SU-DHL-6 (cell line): ENCODE measurements at regions not wholly inside any gene's neighbourhood (a gene's known extent, or its start where the extent isn't known, plus 50 kb on each side); places are given as distances from the start of the nearest gene placed in this dataset.

Experiments used
- CTCF ChIP-seq: fragments of 200-600 bp; sonication (generic); IDR thresholded peaks from one replicate; pipeline ENCODE4 v1.5.1; 2017; ENCODE audit warnings: antibody characterized with exemption, mild to moderate bottlenecking, low read length, moderate library complexity; ENCODE audit not compliant: insufficient read depth, poor library complexity, severe bottlenecking
- EZH2phosphoT487 ChIP-seq: fragments of 200-600 bp; sonication (generic), shearing (Covaris generic); conservative IDR thresholded peaks from 2 replicates; pipeline ENCODE4 v1.6.1; 2018; ENCODE audit warnings: mild to moderate bottlenecking, antibody characterized with exemption, low read length, moderate library complexity, mixed read lengths

- TF ChIP-seq CTCF (no peak), EZH2phosphoT487 (no peak)
These were observed 192.2 kb upstream of the GADL1 start for GRCh38 chr3:31086698-31087097.
